ENCODE measurements at regions not wholly inside any gene's neighbourhood (a gene's known extent, or its start where the extent isn't known, plus 50 kb on each side); places are given as distances from the start of the nearest gene placed in this dataset.

DNA sequence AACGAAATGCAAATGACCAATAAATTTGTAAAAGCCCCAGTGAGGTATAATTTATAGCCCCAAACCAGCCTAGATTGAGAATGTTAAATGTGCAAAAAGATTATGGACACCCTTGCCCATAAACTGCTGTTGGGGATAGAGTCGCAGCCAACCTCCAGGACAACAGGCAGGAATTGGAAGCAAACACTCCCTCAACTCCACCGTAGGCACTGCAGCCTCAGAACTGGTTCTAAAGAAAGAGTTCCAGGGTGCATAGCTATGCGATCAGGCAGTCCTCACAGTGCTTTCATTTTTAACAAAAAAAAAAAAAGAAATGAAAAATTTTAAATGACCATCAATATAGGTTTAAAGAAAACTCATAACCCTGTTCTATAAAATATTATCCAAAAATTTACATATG, 86.2 kb downstream of the CXCL12 start:
- H3K4me1 ChIP-seq, result no peaks in the 10 kb centered on the region
- no peaks in the 10 kb centered on the region for H3K36me3 ChIP-seq (ENCODE audit: low read depth, missing control alignments)
- no peak overlapping the region for H3K4me3 ChIP-seq
- no peaks in the 10 kb centered on the region for H3K9me3 ChIP-seq
- H3K27me3 ChIP-seq, result no peaks in the 10 kb centered on the region
- TF ChIP-seq, protein P1, sequence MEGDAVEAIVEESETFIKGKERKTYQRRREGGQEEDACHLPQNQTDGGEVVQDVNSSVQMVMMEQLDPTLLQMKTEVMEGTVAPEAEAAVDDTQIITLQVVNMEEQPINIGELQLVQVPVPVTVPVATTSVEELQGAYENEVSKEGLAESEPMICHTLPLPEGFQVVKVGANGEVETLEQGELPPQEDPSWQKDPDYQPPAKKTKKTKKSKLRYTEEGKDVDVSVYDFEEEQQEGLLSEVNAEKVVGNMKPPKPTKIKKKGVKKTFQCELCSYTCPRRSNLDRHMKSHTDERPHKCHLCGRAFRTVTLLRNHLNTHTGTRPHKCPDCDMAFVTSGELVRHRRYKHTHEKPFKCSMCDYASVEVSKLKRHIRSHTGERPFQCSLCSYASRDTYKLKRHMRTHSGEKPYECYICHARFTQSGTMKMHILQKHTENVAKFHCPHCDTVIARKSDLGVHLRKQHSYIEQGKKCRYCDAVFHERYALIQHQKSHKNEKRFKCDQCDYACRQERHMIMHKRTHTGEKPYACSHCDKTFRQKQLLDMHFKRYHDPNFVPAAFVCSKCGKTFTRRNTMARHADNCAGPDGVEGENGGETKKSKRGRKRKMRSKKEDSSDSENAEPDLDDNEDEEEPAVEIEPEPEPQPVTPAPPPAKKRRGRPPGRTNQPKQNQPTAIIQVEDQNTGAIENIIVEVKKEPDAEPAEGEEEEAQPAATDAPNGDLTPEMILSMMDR (IDR thresholded peaks at IDR 0.05), result no peak
- TF ChIP-seq POLR2A (IDR thresholded peaks at IDR 0.05), result no peak
- H3K27ac ChIP-seq, result no peak overlapping the region
- intact Hi-C loops (cut with DNase I; ENCODE audit: low total_unique reads), result no loop called here
- no peak for DNase-seq
- 89 to 90% methylated on average over 4 of the region's 4 CpGs for WGBS, 2 donors

DNA sequence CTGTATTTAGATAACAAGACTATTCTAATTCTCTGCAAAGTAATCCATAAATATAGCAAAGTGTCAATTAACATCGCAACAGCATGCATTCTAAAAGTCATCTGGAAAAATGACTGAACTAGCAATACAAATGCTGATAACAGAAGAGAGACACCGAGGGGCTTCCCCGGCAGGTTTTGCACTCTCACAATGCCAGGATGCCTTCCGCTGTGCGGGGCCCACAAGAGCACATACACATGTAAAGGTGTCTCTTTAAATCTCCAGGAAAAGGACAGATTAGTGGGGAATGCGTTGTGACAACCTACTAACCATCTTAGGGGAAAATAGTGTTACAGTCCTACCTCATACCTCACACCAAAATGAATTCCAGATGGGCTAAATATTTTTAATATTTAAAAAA, 86.9 kb downstream of the CXCL12 start:
- Histone ChIP-seq H3K27ac (no peak overlapping the region), H3K27me3 (no peaks in the 10 kb centered on the region), H3K9me3 (no peaks in the 10 kb centered on the region), H3K36me3 (ENCODE audit: low read depth, missing control alignments) (no peaks in the 10 kb centered on the region), H3K4me1 (no peaks in the 10 kb centered on the region), H3K4me3 (no peak overlapping the region)
- TF ChIP-seq, protein P1 (IDR thresholded peaks at IDR 0.05), result no peak
- TF ChIP-seq POLR2A (IDR thresholded peaks at IDR 0.05), result no peak
- 90 to 91% methylated on average over 6 of the region's 6 CpGs for WGBS, 2 donors
- no peak for DNase-seq
- intact Hi-C loops (cut with DNase I; ENCODE audit: low total_unique reads), result no loop called here

DNA sequence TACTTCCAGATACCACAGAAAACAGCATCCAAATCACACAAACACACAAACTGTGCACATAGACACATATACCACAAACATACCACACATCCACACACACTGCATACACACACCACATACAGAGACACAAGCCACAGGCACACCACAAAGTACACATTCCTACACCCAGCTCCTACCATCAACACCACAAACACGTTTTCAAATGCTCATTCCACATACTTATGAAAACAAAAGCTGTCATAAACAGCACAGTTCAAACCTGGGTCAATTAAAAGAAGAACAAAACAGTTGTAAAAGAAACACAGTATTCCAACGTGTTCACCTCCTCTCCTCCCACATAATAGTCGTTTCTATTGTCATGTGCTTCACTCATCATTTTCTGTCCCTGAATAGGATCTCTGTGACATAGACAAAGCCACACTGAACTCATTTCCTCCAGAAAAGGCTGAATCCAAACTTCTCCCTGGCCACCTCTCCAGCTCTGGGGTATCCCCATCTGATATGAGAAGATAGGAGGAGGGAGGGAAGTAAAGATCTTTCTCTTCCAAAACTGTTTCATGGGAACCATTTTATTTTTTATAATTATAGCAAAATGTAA, 89.2 kb downstream of the CXCL12 start:
- Histone ChIP-seq H3K36me3 (ENCODE audit: low read depth, missing control alignments) (no peaks in the 10 kb centered on the region), H3K4me1 (no peaks in the 10 kb centered on the region), H3K27me3 (no peaks in the 10 kb centered on the region), H3K9me3 (no peaks in the 10 kb centered on the region), H3K27ac (no peak overlapping the region), H3K4me3 (no peak overlapping the region)
- DNase-seq, result no peak
- TF ChIP-seq POLR2A (IDR thresholded peaks at IDR 0.05), result no peak
- TF ChIP-seq, protein P1 (IDR thresholded peaks at IDR 0.05), result no peak
- intact Hi-C loops (cut with DNase I; ENCODE audit: low total_unique reads), result no loop called here
- 18 to 23% methylated on average over 3 of the region's 3 CpGs for WGBS, 2 donors

DNA sequence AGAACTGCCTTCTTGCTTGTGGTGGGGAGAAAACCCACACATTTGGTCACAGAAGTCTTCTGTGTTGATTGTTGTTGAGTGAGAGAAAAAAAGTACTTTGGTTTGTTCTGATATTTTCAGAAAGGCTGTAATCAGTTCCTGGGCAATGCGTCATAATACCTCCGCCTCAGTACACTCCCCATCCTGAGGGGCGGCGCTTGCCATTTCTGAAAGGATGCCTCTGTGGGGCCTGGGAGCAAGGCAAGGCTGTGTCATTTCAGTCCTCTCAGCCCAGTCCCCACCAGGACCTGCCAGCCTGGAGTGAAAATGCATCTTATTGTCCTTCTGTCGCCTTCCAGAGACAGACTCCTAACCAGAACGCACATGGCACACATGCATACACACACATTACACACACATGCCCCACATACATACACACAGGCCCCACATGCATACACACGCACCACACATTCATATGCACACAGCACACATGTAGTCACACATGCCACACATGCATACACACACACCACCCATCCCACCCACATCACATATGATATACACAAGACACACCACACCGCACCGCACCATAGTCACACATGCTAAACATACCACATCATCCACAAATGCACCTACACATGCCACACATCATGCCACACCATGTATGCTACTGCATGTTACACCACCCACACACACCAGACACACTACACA, 90.0 kb downstream of the CXCL12 start:
- Histone ChIP-seq H3K36me3 (ENCODE audit: low read depth, missing control alignments) (no peaks in the 10 kb centered on the region), H3K9me3 (no peaks in the 10 kb centered on the region), H3K4me3 (no peak overlapping the region), H3K27me3 (no peaks in the 10 kb centered on the region), H3K27ac (no peak overlapping the region), H3K4me1 (no peaks in the 10 kb centered on the region)
- no peak for TF ChIP-seq POLR2A (IDR thresholded peaks at IDR 0.05)
- TF ChIP-seq, protein P1 (IDR thresholded peaks at IDR 0.05), result no peak
- 72 to 87% methylated on average over 9 of the region's 9 CpGs for WGBS, 2 donors
- intact Hi-C loops (cut with DNase I; ENCODE audit: low total_unique reads), result no loop called here
- no peak for DNase-seq

DNA sequence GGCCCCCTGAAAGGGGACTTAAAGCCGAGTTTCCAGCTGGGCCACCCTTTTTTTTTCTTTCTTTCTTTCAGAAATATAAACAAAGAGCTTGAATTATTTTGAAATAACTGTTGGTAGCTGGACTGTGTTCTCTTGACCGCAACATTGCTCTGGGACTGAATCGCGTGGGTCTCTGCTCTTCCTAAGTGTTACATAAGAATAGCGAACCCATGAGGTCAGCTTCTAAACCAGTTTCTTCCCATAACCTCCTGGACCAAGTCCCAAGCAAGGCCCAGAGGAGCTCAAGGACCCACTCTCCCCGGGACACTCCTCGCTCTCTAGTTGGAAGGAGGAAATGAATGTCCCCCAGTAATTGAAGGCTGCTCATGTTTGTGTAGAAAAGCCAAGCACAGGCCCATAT, 91.1 kb downstream of the CXCL12 start:
- TF ChIP-seq POLR2A (IDR thresholded peaks at IDR 0.05), result no peak
- TF ChIP-seq, protein P1 (IDR thresholded peaks at IDR 0.05), result no peak
- Histone ChIP-seq H3K4me3 (no peak overlapping the region), H3K4me1 (no peaks in the 10 kb centered on the region), H3K27ac (no peak overlapping the region), H3K27me3 (no peaks in the 10 kb centered on the region), H3K36me3 (ENCODE audit: low read depth, missing control alignments) (no peaks in the 10 kb centered on the region), H3K9me3 (no peaks in the 10 kb centered on the region)
- no peak for DNase-seq
- 47 to 58% methylated on average over 7 of the region's 7 CpGs for WGBS, 2 donors
- intact Hi-C loops (cut with DNase I; ENCODE audit: low total_unique reads), result no loop called here
